HG02571 (cell line): ENCODE measurements at regions not wholly inside any gene's neighbourhood (a gene's known extent, or its start where the extent isn't known, plus 50 kb on each side); places are given as distances from the start of the nearest gene placed in this dataset.
"Not testable (repeated sequence)": the region's sequence is repeated elsewhere in the genome, so short reads cannot be mapped to it uniquely, and the experiment has no call there.

Source experiments
- ATAC-seq: cut with Tn5 transposase; IDR thresholded peaks from one replicate; pipeline ENCODE4 v1.9.1; 2021; ENCODE audit warnings: mild to moderate bottlenecking, moderate library complexity; ENCODE audit not compliant: unreplicated experiment

DNA sequence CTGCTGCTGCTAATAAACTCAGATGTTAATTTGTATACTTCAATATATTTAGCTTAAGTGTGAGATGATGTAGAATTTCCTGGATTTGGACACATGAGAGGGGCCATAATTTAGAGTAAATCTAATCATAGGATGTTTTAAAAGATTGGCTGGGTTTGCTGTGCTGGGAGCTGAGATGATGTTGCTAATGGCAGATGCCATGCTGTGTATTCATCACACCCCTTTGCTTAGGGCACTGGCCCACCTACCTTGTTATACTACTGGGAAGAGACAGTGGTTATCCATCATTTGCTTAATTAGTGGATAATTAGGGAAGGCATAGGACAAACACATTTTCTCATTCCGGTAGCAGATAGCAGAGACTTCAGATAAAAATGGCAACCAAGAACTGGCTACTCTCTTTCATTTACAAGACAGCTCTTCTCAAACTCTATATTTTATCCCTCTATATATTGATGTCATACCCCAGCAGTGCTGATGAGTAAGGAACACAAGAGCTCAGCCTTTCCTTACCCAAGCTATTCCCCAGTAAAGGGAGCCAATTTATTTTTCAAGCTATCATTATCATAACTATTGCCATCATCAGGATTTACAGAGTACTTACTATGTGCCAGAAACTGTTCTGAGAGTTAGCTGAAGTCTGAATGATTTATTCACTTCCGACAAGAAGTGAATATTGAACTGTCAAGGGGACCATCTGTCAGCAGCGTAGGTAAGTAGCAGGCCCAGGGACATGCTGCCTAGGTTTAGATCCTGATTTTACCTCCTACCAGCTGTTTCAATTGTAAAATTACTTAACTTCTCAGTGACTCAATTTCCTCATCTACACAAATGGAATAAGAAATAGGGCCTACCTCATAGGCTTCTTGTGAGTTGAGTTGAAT is 204.6 kb upstream of the FLRT2 start:
- ATAC-seq: no peak

- no peak for ATAC-seq
These were observed 197.5 kb upstream of the FLRT2 start for GRCh38 chr14:85332401-85332800.

DNA sequence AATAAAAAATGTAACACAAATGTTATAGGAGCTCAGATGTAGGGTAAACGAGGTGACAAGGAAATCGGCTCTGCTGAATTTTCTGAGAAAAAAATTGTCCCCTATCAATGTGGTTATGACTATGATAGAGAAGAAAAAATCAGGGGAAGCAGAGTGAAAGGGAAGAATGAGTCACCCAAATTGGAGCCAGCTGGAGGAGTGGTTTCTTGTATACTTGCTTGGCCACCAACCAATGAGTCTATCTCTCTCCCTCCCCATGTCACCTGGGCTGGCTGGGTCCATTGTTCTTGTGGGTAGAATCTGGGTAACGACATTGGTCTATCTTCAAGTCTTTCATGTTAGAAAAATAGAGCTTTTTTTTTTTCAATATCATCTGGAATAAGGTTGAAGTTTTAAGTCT is 196.6 kb upstream of the FLRT2 start:
- ATAC-seq: no peak

- no peak for ATAC-seq
These were observed 196.1 kb upstream of the FLRT2 start for GRCh38 chr14:85333841-85334240.

DNA sequence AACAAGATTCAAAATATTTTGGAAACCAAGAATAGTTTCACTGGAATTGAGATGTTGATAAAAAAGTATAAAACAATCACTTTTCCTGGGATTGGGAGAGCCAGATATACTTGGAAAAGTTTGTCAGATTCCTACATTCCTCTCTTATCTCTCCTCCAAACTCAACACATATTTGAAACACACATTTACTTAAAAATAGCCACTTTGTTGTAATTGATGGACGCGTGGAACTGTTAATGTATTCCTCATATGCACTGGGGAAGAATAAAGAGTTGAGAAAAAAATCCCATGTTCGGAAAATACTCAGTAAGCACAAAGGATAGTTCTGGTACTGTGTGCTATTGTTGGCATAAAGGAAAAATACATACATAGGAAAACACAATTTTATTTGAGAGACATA is 195.6 kb upstream of the FLRT2 start:
- no peak for ATAC-seq

DNA sequence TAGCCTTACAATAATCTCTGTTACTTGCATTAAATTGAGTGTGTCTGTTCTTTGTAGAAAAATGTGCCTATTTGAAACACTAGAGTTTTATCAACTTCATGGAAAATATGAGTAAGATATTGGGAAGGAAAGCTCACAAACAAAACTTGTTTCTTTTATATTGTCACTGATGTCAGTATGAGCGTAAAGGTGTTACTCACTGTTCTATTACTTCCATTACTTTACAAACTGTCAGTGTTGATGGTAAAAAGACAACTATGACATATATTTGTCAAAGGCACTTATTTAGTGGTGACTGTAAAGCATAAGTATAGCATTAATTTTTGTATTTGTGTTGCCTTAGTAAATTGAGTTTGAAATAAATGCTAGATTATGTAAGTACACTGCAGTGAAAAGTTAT is 193.7 kb upstream of the FLRT2 start:
- ATAC-seq: no peak

DNA sequence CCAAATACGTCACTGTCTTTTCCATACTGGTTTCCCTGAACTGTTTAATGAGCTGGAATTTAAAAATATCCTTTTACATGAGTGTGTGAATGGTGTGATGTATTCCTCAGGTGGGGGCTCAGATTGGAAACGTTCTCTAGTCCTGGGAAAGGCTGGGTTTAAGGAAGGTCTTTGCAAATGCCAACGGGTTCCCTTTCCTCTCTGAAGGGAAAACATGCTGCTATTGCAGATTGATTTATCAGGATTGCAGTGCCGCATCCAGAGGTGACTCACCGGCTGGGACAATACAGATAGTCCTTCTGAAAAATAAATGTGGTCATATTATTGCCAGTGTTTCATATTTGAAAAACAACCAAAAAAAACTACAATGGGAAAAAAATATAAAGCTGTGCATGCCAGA is 193.1 kb upstream of the FLRT2 start:
- no peak for ATAC-seq

DNA sequence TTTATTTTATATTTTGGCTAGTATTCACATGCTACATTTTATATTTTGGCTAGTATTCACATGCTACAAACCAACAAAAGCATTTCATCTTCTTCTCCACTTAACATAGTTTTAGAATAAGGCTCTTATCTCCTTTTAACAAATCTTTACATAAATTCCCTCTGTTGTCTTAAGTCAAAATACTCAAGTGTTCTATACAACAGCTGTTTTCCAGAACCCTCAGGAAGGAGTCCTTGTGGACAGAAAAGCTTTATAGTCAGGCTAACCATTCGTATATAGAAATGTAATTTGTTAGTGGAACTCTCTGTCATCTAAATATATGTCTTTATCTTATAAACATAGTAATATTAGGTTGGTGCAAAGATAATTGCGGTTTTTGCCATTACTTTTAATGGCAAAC is 191.0 kb upstream of the FLRT2 start:
- no peak for ATAC-seq

- no peak for ATAC-seq
These were observed 186.9 kb upstream of the FLRT2 start for GRCh38 chr14:85342858-85343607.

GRCh38 chr14:85344171-85344570 is 185.8 kb upstream of the FLRT2 start:
- ATAC-seq: no peak

DNA sequence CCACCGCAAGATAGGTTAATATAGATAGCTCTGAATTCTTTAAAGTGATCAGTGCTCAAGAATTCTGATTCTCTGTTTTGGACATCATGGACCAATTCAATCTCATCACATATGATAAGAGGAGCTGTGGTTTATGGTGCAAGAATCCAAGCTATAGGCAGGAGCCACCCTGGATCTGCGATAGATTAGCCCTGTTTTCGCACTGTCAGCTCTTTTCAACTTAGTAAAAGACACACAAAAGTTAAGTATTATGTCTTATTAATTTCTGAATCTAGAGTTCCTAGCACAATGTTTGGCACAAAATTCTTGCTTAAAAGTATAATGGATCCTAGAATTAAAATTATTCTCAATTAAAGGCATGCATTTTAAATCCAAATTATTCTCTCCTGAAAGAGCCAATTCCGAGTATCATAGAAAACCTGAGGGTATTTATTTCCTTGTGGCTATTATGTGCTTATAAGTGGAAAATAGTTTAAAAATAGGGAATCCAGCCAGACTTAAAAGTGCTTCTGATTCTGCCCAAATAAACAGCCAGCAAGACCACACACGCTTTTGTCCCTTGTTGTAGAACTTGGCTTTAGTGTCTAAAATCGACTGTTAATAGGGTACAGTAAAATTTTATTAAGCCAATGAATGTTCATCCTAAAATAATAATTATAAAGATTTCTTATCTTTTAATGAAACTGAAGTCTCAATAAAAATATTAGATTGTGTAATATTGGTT is 184.9 kb upstream of the FLRT2 start:
- ATAC-seq: no peak

DNA sequence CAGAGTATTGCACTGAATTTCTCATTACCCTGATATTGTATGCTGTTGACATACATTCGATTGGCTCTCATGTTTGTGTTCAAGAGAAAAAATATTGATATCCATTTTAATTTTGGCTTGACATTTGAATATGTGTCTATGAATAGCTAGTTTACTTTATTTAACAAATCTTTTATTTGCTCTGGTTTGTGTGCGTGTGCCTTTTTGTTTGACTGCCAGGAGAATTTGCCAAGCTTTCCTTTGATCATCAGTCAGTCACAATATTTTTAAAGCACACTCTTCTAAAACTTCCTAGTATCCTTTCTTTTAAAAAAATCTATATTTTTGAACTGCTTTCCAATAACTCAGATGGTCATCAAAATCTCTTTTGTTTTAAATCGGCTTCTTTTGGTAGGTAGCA is 179.3 kb upstream of the FLRT2 start:
- no peak for ATAC-seq

- not testable (repeated sequence) for ATAC-seq
These were observed 177.4 kb upstream of the FLRT2 start for GRCh38 chr14:85352588-85352987.

DNA sequence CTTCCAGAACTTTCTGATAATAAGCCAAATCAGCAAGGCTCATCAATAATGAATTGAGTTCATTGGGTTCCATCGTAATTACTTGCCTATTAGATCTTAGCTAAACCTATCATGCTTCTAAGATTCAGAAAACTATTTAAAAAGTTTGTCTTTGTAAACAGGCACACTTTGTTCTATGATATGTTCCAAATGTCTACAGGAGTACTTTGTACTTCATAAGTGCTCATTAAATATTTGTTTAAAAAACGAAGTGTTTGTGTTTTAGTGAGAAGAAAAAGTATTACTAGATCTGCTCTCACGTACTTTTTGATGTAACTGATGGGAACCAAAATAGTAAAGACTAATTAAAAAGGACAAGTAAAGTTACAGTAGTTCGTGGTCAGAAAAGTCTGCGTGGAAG is 172.8 kb upstream of the FLRT2 start:
- ATAC-seq: no peak

DNA sequence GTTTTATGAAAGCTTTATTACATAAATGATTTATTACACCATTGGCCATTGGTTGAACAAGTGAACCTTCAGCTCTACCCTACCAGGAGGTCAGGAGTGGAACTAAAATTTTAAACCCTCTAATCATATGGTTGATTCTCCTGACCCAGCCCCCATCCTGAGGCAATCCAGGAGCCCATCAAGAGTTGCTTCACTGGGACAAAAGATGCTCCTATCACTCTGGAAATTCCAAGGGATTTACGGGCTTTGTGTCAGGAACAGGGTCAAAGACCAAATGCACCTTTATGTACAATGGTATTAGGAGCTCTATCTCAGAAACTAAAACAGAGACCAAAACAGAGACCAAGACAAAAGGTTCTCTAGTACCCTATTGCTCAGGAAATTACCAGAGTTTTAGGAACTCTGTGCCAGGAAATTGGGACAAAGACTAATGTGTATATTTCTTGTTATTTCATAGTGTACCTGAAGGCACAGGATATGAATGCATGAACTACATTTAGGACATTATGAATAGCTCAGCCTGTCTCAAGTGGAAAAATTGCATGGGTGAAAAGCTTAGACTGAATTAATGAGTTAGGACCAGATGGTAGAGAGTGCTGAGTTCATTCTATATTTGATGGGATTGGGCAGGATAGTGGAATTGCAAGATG is 171.7 kb upstream of the FLRT2 start:
- ATAC-seq: no peak

GRCh38 chr14:85359505-85359904 is 170.4 kb upstream of the FLRT2 start:
- ATAC-seq: no peak

GRCh38 chr14:85363358-85363757 is 166.6 kb upstream of the FLRT2 start:
- ATAC-seq: no peak

DNA sequence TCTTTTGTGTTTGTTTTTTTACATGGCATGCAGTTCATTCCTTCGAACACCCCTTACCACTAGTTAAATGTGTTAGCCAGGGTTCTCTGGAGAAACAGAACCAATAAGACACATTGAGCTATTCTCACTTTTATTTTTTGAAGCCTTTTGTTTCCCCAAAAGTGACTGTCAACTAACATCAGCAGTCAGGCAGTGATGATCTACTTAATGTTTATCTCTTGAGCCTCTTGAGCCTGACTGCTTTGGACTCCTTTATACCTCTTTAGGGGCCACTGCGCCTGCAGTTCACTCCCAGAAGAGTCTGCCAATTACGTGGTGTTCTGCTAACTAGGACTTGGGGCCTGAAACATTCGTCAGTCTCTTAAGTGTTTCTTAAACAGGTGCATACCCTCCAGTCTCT is 163.7 kb upstream of the FLRT2 start:
- no peak for ATAC-seq

DNA sequence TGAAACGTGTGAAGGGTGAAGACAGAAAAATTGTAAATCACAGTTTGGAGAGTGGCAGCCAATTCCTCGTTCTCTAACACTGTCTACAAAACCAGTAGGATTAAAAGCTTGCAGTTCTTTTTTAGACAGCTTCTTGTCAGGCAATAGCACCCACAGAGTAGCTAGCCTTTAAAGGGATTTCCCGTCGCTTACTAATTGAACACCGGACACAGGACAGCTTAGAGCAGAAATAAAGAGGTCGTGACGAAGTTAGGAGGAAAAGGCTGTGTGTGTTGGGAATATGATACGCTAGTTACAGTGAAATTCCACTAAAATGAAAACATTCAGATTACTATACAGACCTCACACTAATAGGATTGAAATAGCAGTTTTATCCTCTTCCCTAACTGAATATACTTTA is 149.1 kb upstream of the FLRT2 start:
- ATAC-seq: no peak

- no peak for ATAC-seq
These were observed 147.6 kb upstream of the FLRT2 start for GRCh38 chr14:85382341-85382740.

GRCh38 chr14:85387181-85387580 is 142.8 kb upstream of the FLRT2 start:
- ATAC-seq: no peak
